PC-9 (cell line): ENCODE measurements at regions not wholly inside any gene's neighbourhood (a gene's known extent, or its start where the extent isn't known, plus 50 kb on each side); places are given as distances from the start of the nearest gene placed in this dataset.

Experiments
- EZH2 ChIP-seq: fragments of 200-600 bp; sonication (generic); IDR thresholded peaks from 2 replicates; pipeline ENCODE4 v1.8.0; 2017; ENCODE audit warnings: antibody characterized with exemption, low read depth
- TF ChIP-seq, protein P1 (sequence below): fragments of 200-600 bp; sonication (generic); conservative IDR thresholded peaks from 2 replicates; pipeline ENCODE4 v1.6.1; 2017; ENCODE audit warnings: mixed run types, antibody characterized with exemption, mild to moderate bottlenecking, moderate library complexity

DNA sequence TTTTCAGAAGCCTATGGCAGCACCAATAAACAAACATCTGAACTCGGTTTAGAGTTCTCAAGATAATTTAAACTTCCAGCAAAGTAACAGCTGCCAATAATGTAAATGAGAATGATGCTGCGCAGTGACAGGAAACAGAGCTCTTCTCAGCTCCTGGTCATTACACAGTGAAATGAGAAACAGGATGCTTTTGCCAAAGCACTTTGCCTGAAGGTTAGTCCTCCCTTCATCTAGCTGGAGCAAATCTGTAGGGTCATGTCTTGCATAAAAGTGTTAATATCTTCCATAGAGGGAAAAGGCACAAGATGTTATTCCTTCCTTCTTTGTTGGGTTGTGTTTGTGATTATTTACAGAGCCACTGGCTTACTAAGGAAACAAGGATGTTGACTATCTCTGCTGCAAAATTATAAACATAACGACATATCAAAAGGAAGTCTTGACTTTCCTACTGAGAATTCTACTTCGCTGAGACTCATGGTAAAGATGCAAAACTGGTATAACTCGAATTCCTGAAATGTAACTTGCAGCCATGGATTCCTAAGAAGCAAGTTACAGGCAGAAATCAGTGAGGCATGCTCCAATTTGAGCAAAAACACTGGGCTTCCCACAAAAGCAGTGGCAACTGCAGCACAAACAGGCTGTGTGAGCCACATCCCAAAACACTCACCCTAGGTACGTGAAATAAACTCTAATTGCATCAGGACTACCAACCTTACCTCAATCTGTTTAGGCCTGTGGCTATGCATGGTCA is 102.5 kb upstream of the BEND6 start:
- TF ChIP-seq, protein P1, sequence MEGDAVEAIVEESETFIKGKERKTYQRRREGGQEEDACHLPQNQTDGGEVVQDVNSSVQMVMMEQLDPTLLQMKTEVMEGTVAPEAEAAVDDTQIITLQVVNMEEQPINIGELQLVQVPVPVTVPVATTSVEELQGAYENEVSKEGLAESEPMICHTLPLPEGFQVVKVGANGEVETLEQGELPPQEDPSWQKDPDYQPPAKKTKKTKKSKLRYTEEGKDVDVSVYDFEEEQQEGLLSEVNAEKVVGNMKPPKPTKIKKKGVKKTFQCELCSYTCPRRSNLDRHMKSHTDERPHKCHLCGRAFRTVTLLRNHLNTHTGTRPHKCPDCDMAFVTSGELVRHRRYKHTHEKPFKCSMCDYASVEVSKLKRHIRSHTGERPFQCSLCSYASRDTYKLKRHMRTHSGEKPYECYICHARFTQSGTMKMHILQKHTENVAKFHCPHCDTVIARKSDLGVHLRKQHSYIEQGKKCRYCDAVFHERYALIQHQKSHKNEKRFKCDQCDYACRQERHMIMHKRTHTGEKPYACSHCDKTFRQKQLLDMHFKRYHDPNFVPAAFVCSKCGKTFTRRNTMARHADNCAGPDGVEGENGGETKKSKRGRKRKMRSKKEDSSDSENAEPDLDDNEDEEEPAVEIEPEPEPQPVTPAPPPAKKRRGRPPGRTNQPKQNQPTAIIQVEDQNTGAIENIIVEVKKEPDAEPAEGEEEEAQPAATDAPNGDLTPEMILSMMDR: no peak
- TF ChIP-seq EZH2: no peak
